Daoy (cell line): ENCODE measurements at regions not wholly inside any gene's neighbourhood (a gene's known extent, or its start where the extent isn't known, plus 50 kb on each side); places are given as distances from the start of the nearest gene placed in this dataset.
"Not testable (repeated sequence)": the region's sequence is repeated elsewhere in the genome, so short reads cannot be mapped to it uniquely, and the experiment has no call there.

Source experiments
- DNase-seq: peaks from one replicate; pipeline ENCODE4 v3.0.0-alpha.2; 2015; ENCODE audit warnings: low read depth

DNA sequence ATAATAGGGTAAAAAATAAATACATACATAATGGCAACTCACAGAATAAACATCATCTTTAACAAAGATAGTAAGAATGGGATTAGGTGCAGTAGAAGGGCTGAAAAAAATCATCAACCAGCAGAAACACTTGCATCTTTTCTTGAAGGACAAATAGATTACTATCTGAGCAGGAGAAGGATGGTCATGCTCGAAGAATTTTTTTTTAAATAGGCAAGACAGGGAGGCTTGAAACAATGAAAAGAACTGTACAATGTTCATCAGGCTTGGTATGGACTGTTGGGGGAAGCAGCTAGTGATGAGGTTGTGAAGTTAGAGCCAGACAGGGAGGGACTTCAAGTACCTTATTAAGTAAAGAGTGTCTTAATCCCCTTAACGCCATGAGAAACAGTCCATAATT lies 167.4 kb upstream of the LDB2 start:
- DNase-seq, result no peak

- no peak for DNase-seq
Measured at GRCh38 chr4:17064959-17065358, 166.5 kb upstream of the LDB2 start.

DNA sequence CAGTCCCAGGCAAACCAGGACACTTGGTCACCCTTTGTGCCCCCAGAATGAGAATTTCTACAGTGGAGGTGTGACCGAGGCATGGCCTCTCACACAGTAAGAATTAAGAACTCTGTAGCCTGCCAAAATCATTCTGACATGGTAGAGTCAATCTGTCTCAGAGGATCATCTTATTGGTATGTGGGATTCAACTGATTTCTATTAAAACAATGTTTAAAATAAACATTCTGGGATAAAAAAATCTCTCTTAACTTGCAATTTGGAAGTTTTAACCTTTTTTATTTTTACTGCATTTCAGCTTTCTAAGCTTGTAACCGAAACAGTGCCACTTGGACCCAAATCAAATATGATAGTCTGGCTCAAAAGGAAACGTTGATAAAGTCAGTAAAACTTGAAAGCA lies 165.4 kb upstream of the LDB2 start:
- DNase-seq, result no peak

DNA sequence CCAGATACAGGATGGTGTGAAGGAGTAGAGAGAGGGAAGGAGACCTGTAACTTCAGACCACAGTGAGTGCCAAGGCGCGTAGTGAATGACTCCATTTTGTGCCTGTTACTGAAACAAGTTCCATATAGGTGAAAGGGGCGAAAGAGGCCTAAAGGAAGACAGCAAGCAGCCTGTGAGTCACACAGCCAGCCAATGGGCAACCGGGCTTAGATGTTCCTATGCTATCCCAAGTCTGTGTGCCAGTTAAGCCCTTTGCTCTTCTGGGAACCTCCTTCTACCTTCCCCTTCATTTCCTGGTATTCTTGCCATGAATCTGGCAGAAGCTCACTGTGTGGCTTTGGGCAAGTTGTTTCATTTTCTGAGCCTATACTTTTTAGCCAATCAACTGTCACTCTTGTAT lies 161.8 kb upstream of the LDB2 start:
- peak; percentile 2 for DNase-seq

- no peak for DNase-seq
Measured at GRCh38 chr4:17058916-17059741, 160.7 kb upstream of the LDB2 start.

DNA sequence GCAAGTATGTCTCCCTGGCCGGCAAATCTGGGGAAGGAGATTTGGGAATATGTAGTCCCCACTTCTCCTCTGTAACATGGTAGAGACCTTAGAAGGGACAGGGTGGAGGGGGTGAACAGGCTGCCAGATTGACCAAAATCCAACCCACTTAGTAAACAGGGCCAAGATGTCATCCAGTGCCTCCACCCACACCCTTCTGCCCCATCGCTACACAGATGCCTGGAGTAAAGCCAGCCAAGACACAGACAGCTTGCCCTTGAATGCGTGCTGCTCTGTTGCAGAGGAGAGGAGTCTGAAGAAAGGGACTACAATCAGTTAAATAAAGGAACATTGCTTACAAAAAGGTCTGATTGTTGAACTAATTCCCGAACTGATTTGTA lies 160.1 kb upstream of the LDB2 start:
- DNase-seq, result no peak

- no peak for DNase-seq
Measured at GRCh38 chr4:17057035-17057434, 158.6 kb upstream of the LDB2 start.

- peak; percentile 2 for DNase-seq
Measured at GRCh38 chr4:17055788-17056187, 157.3 kb upstream of the LDB2 start.

- DNase-seq, result no peak
Measured at GRCh38 chr4:17045866-17046265, 147.4 kb upstream of the LDB2 start.

- DNase-seq, result no peak
Measured at GRCh38 chr4:17038510-17039176, 140.2 kb upstream of the LDB2 start.

DNA sequence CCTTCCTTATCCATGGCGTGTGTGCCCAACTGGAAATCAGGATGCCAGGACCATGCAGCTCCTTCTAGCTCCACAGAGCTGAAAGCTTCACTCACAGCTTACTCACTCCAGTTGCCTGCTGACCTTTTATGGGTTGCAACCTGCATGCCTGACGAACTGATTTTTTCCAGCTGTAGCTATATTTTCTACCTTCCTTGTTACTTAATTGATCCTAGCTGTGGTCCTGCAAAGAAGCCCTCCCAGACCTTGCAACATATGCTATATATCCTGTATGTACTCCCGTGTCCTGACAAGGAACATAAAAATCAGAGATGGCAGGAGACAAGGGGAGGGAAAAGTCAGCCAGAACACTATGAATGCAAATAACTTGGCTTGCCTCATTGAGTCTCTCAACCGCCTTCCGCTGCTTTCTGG lies 135.3 kb upstream of the LDB2 start:
- DNase-seq, result no peak

DNA sequence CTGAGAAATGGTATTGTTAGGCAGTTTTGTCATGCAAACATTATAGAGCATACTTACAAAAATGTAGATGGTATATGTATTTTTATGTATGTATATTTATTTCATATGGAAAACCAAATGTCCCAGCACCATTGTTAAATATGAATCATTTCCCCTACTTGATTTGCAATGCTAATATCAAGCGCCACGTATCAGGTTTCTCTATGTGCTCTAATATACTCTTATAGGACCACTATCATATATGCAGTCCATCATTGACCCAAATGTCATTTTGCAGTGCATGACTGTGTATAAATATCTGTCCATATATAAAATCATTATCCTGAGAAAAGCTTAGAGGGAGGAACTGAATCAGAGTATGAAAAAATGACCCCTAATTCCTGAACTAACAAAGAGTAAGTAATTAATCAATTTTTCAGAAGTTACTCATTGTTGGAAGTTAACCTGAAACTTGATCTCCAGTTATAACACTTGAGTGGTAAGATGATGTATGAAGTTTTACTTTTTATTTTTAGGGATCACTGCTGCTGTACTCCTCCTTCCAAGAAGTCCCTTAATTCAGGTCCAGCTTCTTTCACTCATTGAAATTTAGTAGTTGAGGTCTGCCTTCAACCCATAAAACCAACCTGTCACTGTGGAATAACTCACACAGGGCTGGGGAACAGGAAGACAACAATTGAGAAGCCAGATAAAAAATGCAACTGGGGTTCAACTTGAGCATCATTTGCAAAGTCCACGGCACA lies 134.8 kb upstream of the LDB2 start:
- DNase-seq, result no peak

GRCh38 chr4:17030543-17030942 lies 132.1 kb upstream of the LDB2 start:
- peak; percentile 14 for DNase-seq

- DNase-seq, result no peak
Measured at GRCh38 chr4:17029964-17030363, 131.5 kb upstream of the LDB2 start.

DNA sequence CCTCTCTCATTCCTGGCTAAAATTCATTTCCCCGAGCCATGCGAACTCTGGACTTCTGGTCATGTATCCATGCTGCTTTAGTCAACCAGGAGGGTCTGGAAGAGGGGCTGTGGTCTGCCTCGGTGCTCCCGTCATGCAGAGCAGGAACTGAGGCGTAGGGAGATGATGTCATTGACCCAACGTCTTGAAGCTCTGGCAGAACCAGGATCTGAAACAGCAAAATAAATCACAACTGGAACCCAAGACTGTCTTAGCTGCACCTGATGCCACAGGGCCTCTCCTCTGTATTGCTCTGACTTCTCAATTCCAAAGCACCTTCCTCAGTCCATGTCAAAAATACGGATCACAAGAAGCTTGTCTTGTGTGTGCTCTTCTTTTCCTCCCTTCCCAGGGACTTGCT lies 131.0 kb upstream of the LDB2 start:
- DNase-seq, result no peak

GRCh38 chr4:17027495-17027894 lies 129.1 kb upstream of the LDB2 start:
- peak; percentile 9 for DNase-seq

DNA sequence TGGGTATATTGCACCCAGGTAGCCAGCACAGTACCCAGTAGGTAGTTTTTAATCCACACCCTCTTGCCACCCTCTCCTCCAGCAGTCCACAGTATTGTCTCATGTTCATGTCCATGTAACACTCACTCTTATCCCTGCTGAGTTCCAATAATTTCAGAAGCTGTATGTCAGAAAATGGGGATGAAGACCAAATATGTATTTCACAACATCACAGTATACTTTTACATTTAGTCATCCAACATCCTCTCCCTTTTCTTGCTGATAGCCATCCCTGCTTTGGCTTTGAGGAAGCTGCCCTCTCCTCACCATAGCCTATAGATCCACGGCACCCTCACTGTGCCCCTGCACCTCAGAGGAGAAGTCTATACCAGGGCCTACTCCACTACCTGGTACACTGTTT lies 126.0 kb upstream of the LDB2 start:
- no peak for DNase-seq

GRCh38 chr4:17020901-17021300 lies 122.5 kb upstream of the LDB2 start:
- no peak for DNase-seq

- no peak for DNase-seq
Measured at GRCh38 chr4:17020451-17020850, 122.0 kb upstream of the LDB2 start.

DNA sequence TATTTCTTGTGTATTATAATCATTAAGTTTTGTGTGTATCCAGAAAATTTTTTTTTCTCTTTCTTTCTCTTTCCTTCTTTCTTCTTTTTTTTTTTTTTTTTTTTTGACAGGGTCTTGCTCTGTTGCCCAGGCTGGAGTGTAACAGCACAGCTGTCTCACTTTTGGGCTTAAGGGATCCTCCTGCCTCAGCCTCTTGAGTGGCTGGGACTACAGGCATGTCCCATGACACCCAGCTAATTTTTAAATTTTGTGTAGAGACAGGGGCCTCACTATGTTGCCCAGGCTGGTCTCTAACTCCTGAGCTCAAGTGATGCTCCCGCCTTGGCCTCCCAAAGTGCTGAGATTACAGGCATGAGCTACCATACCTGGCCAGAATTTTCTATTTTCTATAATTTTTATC lies 120.2 kb upstream of the LDB2 start:
- not testable (repeated sequence) for DNase-seq

DNA sequence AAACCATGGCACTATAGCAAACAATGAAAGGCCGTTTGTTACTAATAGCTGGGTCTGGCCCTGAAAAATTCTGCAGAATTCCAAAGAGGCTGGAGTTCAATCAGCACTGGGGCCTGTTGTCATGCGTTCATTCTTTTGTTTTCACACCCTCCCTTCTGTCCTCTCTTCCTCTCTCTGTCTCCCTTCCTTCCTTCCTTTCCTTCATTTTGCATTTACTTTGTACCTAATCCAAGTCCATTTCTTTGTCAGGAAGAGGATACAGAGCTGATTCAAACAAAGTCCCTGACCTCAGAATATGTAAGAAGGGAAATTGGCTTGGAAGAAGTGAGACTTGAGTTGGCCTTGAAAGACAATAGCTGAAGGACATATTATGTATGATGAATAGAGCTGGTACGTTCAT lies 119.6 kb upstream of the LDB2 start:
- no peak for DNase-seq

DNA sequence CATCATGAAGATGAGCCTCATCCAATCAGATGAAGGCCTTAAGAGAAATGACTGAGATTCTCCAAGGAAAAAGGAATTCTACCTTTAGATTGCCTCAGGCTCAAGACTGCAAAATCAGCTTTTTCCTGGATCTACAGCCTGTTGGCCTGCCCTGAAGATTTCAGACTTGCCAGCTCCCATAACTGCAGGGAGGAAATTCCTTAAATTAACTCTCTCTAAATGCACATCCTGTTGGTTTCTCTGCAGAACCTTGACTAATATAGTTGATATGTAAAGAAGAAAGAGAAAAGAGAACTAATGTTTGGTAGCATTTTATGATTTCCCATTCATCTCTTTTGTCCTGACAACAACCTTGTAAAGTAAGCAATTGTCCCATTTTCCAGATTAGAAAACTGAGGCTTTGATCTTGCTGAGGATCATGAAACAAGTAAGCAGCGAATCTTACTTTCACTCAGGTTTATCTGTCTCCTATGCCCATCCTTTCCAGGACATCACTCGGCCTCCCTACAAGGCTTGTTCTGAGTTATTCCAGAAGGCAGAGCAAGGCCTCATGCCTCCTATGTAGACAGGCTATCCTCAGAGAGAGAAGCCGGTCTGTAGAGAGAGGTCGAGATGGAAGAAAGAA lies 115.0 kb upstream of the LDB2 start:
- DNase-seq, result no peak
